ENCODE measurements at regions not wholly inside any gene's neighbourhood (a gene's known extent, or its start where the extent isn't known, plus 50 kb on each side); places are given as distances from the start of the nearest gene placed in this dataset.

DNA sequence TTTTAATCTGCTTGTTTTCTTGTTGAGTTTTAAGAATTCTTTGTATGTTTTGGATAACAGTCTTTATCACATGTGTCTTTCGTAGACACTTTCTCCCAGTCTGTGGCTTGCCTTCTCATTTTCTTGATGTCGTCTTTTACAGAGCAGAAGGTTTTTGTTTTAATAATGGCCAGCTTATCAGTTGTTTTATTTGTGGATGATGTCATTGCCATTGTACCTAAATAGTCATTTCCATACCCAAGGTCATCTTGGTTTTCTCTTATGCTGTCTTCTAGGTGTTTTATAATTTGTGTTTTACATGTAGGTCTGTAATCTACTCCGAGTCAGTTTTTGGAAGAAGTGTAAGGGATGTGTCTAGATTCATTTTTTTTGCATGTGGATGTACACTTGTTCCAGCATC, 159.6 kb upstream of the NUDT6 start:
- no peak overlapping the region for H3K27ac Mint-ChIP-seq
- Histone ChIP-seq H3K9ac (no peak overlapping the region), H4K20me1 (ENCODE audit: low read depth) (no peaks in the 10 kb centered on the region), H3K4me3 (no peak overlapping the region), H3K4me1 (no peaks in the 10 kb centered on the region), H3K36me3 (no peaks in the 10 kb centered on the region), H3K4me2 (no peak overlapping the region), H3K27me3 (no peaks in the 10 kb centered on the region), H2AFZ (replicated peaks) (no peak overlapping the region), H3F3A (ENCODE audit: low read depth) (no peaks in the 10 kb centered on the region), H3K9me3 (ENCODE audit: low read depth) (no peaks in the 10 kb centered on the region), H3K27ac (no peak overlapping the region), H3K79me2 (ENCODE audit: low read depth) (no peaks in the 10 kb centered on the region)
- H3K27me3 Mint-ChIP-seq (ENCODE audit: insufficient read depth, low read depth) = no peaks in the 10 kb centered on the region
- no peak overlapping the region for H3K4me3 Mint-ChIP-seq
- H3K4me1 Mint-ChIP-seq = no peaks in the 10 kb centered on the region
- DNase-seq (ENCODE audit: low spot score) = no peak
- TF ChIP-seq EZH2phosphoT487 (IDR thresholded peaks at IDR 0.05) (no peak), EZH2 (IDR thresholded peaks at IDR 0.05) (no peak)
- H3K9me3 Mint-ChIP-seq = peaks cover 7% of the 10 kb centered on the region
- peaks cover 23% of the 10 kb centered on the region for H3K36me3 Mint-ChIP-seq

- no peaks in the 10 kb centered on the region for H3K27me3 ChIP-seq
- no peak overlapping the region for H2AFZ ChIP-seq (replicated peaks)
- Mint-ChIP-seq H3K27me3 (ENCODE audit: insufficient read depth, low read depth) (no peaks in the 10 kb centered on the region), H3K27ac (no peak overlapping the region), H3K4me1 (no peaks in the 10 kb centered on the region), H3K9me3 (peaks cover 9% of the 10 kb centered on the region), H3K4me3 (no peak overlapping the region), H3K36me3 (peaks cover 19% of the 10 kb centered on the region)
- H3K9ac ChIP-seq = no peak overlapping the region
- H3K36me3 ChIP-seq = no peaks in the 10 kb centered on the region
- H3K9me3 ChIP-seq (ENCODE audit: low read depth) = no peaks in the 10 kb centered on the region
- H3F3A ChIP-seq (ENCODE audit: low read depth) = no peaks in the 10 kb centered on the region
- no peak overlapping the region for H3K4me2 ChIP-seq
- no peaks in the 10 kb centered on the region for H3K4me1 ChIP-seq
- no peak overlapping the region for H3K27ac ChIP-seq
- H4K20me1 ChIP-seq (ENCODE audit: low read depth) = no peaks in the 10 kb centered on the region
- no peaks in the 10 kb centered on the region for H3K79me2 ChIP-seq (ENCODE audit: low read depth)
- TF ChIP-seq EZH2 (IDR thresholded peaks at IDR 0.05) (no peak), EZH2phosphoT487 (IDR thresholded peaks at IDR 0.05) (no peak)
- TF ChIP-seq, protein P1, sequence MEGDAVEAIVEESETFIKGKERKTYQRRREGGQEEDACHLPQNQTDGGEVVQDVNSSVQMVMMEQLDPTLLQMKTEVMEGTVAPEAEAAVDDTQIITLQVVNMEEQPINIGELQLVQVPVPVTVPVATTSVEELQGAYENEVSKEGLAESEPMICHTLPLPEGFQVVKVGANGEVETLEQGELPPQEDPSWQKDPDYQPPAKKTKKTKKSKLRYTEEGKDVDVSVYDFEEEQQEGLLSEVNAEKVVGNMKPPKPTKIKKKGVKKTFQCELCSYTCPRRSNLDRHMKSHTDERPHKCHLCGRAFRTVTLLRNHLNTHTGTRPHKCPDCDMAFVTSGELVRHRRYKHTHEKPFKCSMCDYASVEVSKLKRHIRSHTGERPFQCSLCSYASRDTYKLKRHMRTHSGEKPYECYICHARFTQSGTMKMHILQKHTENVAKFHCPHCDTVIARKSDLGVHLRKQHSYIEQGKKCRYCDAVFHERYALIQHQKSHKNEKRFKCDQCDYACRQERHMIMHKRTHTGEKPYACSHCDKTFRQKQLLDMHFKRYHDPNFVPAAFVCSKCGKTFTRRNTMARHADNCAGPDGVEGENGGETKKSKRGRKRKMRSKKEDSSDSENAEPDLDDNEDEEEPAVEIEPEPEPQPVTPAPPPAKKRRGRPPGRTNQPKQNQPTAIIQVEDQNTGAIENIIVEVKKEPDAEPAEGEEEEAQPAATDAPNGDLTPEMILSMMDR (IDR thresholded peaks at IDR 0.05) = no peak
- no peak for DNase-seq (ENCODE audit: low spot score)
- no peak overlapping the region for H3K4me3 ChIP-seq
Observed at GRCh38 chr4:123083646-123084045, 161.2 kb upstream of the NUDT6 start.

- Histone ChIP-seq H3K4me2 (no peak overlapping the region), H3K9me3 (ENCODE audit: low read depth) (no peaks in the 10 kb centered on the region), H2AFZ (replicated peaks) (no peak overlapping the region), H3K79me2 (ENCODE audit: low read depth) (no peaks in the 10 kb centered on the region), H4K20me1 (ENCODE audit: low read depth) (no peaks in the 10 kb centered on the region), H3K36me3 (no peaks in the 10 kb centered on the region), H3F3A (ENCODE audit: low read depth) (no peaks in the 10 kb centered on the region), H3K4me1 (no peaks in the 10 kb centered on the region), H3K4me3 (no peak overlapping the region), H3K27ac (no peak overlapping the region), H3K9ac (no peak overlapping the region), H3K27me3 (no peaks in the 10 kb centered on the region)
- no peak for TF ChIP-seq EZH2 (IDR thresholded peaks at IDR 0.05)
- no peak for TF ChIP-seq EZH2phosphoT487 (IDR thresholded peaks at IDR 0.05)
- TF ChIP-seq, protein P1 (IDR thresholded peaks at IDR 0.05) = no peak
- Mint-ChIP-seq H3K27me3 (ENCODE audit: insufficient read depth, low read depth) (no peaks in the 10 kb centered on the region), H3K36me3 (peaks cover 31% of the 10 kb centered on the region), H3K4me1 (no peaks in the 10 kb centered on the region), H3K4me3 (no peak overlapping the region), H3K27ac (no peak overlapping the region), H3K9me3 (peaks cover 7% of the 10 kb centered on the region)
- DNase-seq (ENCODE audit: low spot score) = no peak
Observed at GRCh38 chr4:123088501-123088900, 166.1 kb upstream of the NUDT6 start.

DNA sequence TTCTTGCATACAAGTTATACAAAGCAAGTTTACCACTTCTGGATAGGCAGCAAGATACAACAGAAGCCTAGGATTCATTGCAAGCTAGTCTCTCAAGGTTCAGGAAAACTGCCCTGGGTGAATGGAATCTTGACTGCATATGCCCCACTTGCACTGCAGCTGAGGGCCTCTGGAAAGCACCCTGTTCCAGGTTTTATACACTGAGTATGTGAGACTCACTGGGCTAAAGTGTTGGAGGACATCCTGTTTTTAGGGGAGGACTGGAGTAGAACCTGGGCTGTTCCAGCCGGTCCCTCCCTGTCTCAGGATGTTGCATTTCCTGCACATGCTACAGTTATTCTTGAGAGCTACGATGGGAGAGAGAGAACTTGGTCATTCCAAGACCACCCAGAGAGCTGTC, 168.5 kb upstream of the NUDT6 start:
- H4K20me1 ChIP-seq (ENCODE audit: low read depth) = no peaks in the 10 kb centered on the region
- no peak overlapping the region for H3K27ac ChIP-seq
- Mint-ChIP-seq H3K9me3 (peaks cover 7% of the 10 kb centered on the region), H3K36me3 (peaks cover 33% of the 10 kb centered on the region), H3K27me3 (ENCODE audit: insufficient read depth, low read depth) (no peaks in the 10 kb centered on the region), H3K27ac (no peak overlapping the region), H3K4me3 (no peak overlapping the region), H3K4me1 (no peaks in the 10 kb centered on the region)
- TF ChIP-seq, protein P1 (IDR thresholded peaks at IDR 0.05) = no peak
- TF ChIP-seq EZH2phosphoT487 (IDR thresholded peaks at IDR 0.05) = no peak
- TF ChIP-seq EZH2 (IDR thresholded peaks at IDR 0.05) = no peak
- H3K4me3 ChIP-seq = no peak overlapping the region
- no peak overlapping the region for H3K4me2 ChIP-seq
- no peaks in the 10 kb centered on the region for H3K36me3 ChIP-seq
- H2AFZ ChIP-seq (replicated peaks) = no peak overlapping the region
- no peaks in the 10 kb centered on the region for H3K9me3 ChIP-seq (ENCODE audit: low read depth)
- H3K27me3 ChIP-seq = no peaks in the 10 kb centered on the region
- H3K4me1 ChIP-seq = no peaks in the 10 kb centered on the region
- no peaks in the 10 kb centered on the region for H3K79me2 ChIP-seq (ENCODE audit: low read depth)
- H3F3A ChIP-seq (ENCODE audit: low read depth) = no peaks in the 10 kb centered on the region
- no peak overlapping the region for H3K9ac ChIP-seq
- no peak for DNase-seq (ENCODE audit: low spot score)

Measured in neural progenitor cell (in vitro differentiated cells).